B cell (primary cell): ENCODE measurements at regions not wholly inside any gene's neighbourhood (a gene's known extent, or its start where the extent isn't known, plus 50 kb on each side); places are given as distances from the start of the nearest gene placed in this dataset.

Source experiments
- ATAC-seq: fragments of 200-7000 bp; cut with Tn5 transposase; one replicate; pipeline ENCODE4 v1.10.0; 2021; ENCODE audit warnings: low read depth, mild to moderate bottlenecking, moderate number of reproducible peaks, moderate library complexity
- CTCF ChIA-PET: fragments of 350-600 bp; sonication (Branson Sonifier 250); formaldehyde crosslinking; loops from one replicate; lab custom pipeline; 2021; ENCODE audit warnings: antibody characterized with exemption, inconsistent platforms; lab: Charles Lee
- POLR2A ChIA-PET: fragments of 350-600 bp; sonication (Branson Sonifier 250); formaldehyde crosslinking; loops from one replicate; lab custom pipeline; 2021; ENCODE audit warnings: antibody characterized with exemption; lab: Charles Lee
- DNase-seq: peaks from one replicate; pipeline ENCODE4 v3.0.0; 2013
- H2AFZ ChIP-seq: 2 replicates; pipeline ENCODE4 v1.6.1; 2012; ENCODE audit warnings: mild to moderate bottlenecking, low read depth, low read length; ENCODE audit not compliant: insufficient read depth, poor library complexity, severe bottlenecking
- H3K27ac ChIP-seq, 2 donors: 1 replicate in 1 of 2; 2 replicates in 1 of 2; pipeline ENCODE4 v1.5.1; 2012 to 2013; ENCODE audit warnings: low read length in 2 of 2, mild to moderate bottlenecking in 2 of 2, moderate library complexity in 1 of 2
- H3K27me3 ChIP-seq, 4 experiments: fragments of 200-600 bp in 1 of 4; sonication (generic) in 1 of 4; replicated peaks in 1 of 4; 1 replicate in 2 of 4; 2 replicates in 2 of 4; pipeline versions ENCODE4 v1.6.1 to v1.7.0; 2013 to 2016; ENCODE audit warnings: low read length in 3 of 4, mild to moderate bottlenecking in 2 of 4, mixed read lengths in 1 of 4, moderate library complexity in 1 of 4; ENCODE audit not compliant: insufficient read depth in 4 of 4, control insufficient read depth in 3 of 4; ENCODE audit errors: control extremely low read depth in 1 of 4
- H3K36me3 ChIP-seq, 2 experiments: replicated peaks in 1 of 2; 1 replicate in 1 of 2; 2 replicates in 1 of 2; pipeline versions ENCODE4 v1.6.1 to v1.7.1; 2013; ENCODE audit warnings: low read length in 1 of 2; ENCODE audit not compliant: insufficient read depth in 2 of 2, control insufficient read depth in 1 of 2; ENCODE audit errors: control extremely low read depth in 1 of 2, extremely low read depth in 1 of 2
- H3K4me1 ChIP-seq, 2 donors: fragments of 200-600 bp in 1 of 2; sonication (generic) in 1 of 2; 1 replicate in 1 of 2; 2 replicates in 1 of 2; pipeline versions ENCODE4 v1.5.1 to v1.6.1; 2013 to 2017; ENCODE audit warnings: low read length in 2 of 2; ENCODE audit not compliant: control insufficient read depth in 2 of 2, insufficient read depth in 2 of 2
- H3K4me2 ChIP-seq: replicated peaks from 2 replicates; pipeline ENCODE3; 2012; ENCODE audit warnings: mild to moderate bottlenecking, low read depth, low read length; ENCODE audit not compliant: poor library complexity, severe bottlenecking
- H3K4me3 ChIP-seq, 5 experiments: fragments of 200-600 bp in 1 of 5; sonication (generic) in 1 of 5; 1 replicate in 3 of 5; 2 replicates in 2 of 5; pipeline versions ENCODE4 v1.5.1 to v1.7.0; 2011 to 2016; ENCODE audit warnings: low read length in 4 of 5, mild to moderate bottlenecking in 4 of 5, low read depth in 2 of 5, control low read depth in 1 of 5, moderate library complexity in 1 of 5; ENCODE audit not compliant: insufficient read depth in 1 of 5; ENCODE audit errors: control extremely low read depth in 1 of 5, extremely low read depth in 1 of 5
- H3K79me2 ChIP-seq: fragments of 200-600 bp; sonication (generic); one replicate; pipeline ENCODE4 v1.6.0; 2016; ENCODE audit warnings: low read length; ENCODE audit not compliant: control insufficient read depth, insufficient read depth
- H3K9ac ChIP-seq: fragments of 200-600 bp; sonication (generic); 2 replicates; pipeline ENCODE4 v1.6.1; 2017; ENCODE audit warnings: mild to moderate bottlenecking, low read length, moderate library complexity
- H3K9me3 ChIP-seq, 3 donors: one replicate each; pipeline versions ENCODE4 v1.6.1 to v1.7.1; 2013; ENCODE audit warnings: low read length in 2 of 3; ENCODE audit not compliant: control insufficient read depth in 2 of 3, insufficient read depth in 1 of 3; ENCODE audit errors: control extremely low read depth in 1 of 3
- H4K20me1 ChIP-seq: 2 replicates; pipeline ENCODE4 v1.6.0; 2012; ENCODE audit warnings: mild to moderate bottlenecking, low read length; ENCODE audit not compliant: insufficient read depth, control insufficient read depth, poor library complexity, severe bottlenecking
- H3K27ac Mint-ChIP-seq: one replicate; pipeline ENCODE4 v1.8.0; 2021; ENCODE audit warnings: mixed read lengths
- H3K27me3 Mint-ChIP-seq: one replicate; pipeline ENCODE4 v1.8.0; 2021; ENCODE audit warnings: mixed read lengths
- H3K4me1 Mint-ChIP-seq: one replicate; pipeline ENCODE4 v1.8.0; 2021; ENCODE audit warnings: mixed read lengths
- H3K4me3 Mint-ChIP-seq: one replicate; pipeline ENCODE4 v1.8.0; 2021; ENCODE audit warnings: mixed read lengths
- H3K9me3 Mint-ChIP-seq: one replicate; pipeline ENCODE4 v1.8.0; 2022; ENCODE audit warnings: mixed read lengths; ENCODE audit not compliant: insufficient read depth
- EZH2 ChIP-seq: IDR thresholded peaks from 2 replicates; pipeline ENCODE4 v1.6.1; 2012; ENCODE audit warnings: borderline replicate concordance, low read depth, mild to moderate bottlenecking, moderate library complexity, low read length; ENCODE audit not compliant: insufficient read depth, poor library complexity, severe bottlenecking
- WGBS: methylation state at CpG from one replicate; pipeline ENCODE4 v1.1.5; 2013; ENCODE audit warnings: missing lambda C conversion rate; ENCODE audit not compliant: insufficient coverage; 5-methylcytosine and 5-hydroxymethylcytosine counted together
- intact Hi-C: fragments of 100-400 bp; cut with micrococcal nuclease; formaldehyde crosslinking; loops from one replicate; pipeline ENCODE4 v1.10.0; 2022
- TF ChIP-seq, protein P1 (sequence below): fragments of 200-600 bp; IDR thresholded peaks from one replicate; pipeline ENCODE4 v1.8.0; 2022; ENCODE audit warnings: antibody characterized with exemption, mild to moderate bottlenecking

- intact Hi-C loops = no loop called here
- Histone ChIP-seq H3K9me3 (peaks cover 0 to 7% (median 0%) of the 10 kb centered on the region in 3 donors), H3K9ac (no peak overlapping the region), H2AFZ (no peak overlapping the region), H3K27ac (no peak overlapping the region), H3K4me3 (no peak overlapping the region), H3K79me2 (no peaks in the 10 kb centered on the region), H3K4me1 (no peaks in the 10 kb centered on the region), H3K27me3 (no peaks in the 10 kb centered on the region), H4K20me1 (no peaks in the 10 kb centered on the region), H3K36me3 (no peaks in the 10 kb centered on the region), H3K4me2 (no peak overlapping the region)
- H3K27ac Mint-ChIP-seq = no peak overlapping the region
- H3K4me3 Mint-ChIP-seq = no peak overlapping the region
- ChIA-PET CTCF (no interaction called here), POLR2A (no interaction called here)
- H3K4me1 Mint-ChIP-seq = no peaks in the 10 kb centered on the region
- TF ChIP-seq, protein P1, sequence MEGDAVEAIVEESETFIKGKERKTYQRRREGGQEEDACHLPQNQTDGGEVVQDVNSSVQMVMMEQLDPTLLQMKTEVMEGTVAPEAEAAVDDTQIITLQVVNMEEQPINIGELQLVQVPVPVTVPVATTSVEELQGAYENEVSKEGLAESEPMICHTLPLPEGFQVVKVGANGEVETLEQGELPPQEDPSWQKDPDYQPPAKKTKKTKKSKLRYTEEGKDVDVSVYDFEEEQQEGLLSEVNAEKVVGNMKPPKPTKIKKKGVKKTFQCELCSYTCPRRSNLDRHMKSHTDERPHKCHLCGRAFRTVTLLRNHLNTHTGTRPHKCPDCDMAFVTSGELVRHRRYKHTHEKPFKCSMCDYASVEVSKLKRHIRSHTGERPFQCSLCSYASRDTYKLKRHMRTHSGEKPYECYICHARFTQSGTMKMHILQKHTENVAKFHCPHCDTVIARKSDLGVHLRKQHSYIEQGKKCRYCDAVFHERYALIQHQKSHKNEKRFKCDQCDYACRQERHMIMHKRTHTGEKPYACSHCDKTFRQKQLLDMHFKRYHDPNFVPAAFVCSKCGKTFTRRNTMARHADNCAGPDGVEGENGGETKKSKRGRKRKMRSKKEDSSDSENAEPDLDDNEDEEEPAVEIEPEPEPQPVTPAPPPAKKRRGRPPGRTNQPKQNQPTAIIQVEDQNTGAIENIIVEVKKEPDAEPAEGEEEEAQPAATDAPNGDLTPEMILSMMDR = no peak
- no peak for TF ChIP-seq EZH2
- no peaks in the 10 kb centered on the region for H3K9me3 Mint-ChIP-seq
- peaks cover 10% of the 10 kb centered on the region for H3K27me3 Mint-ChIP-seq
- no CpG with 5 or more reads among the region's 3 CpGs for WGBS
- no peak for DNase-seq
- no peak for ATAC-seq
These were observed 284.7 kb downstream of the CYP26B1 start for GRCh38 chr2:71862921-71863320.

DNA sequence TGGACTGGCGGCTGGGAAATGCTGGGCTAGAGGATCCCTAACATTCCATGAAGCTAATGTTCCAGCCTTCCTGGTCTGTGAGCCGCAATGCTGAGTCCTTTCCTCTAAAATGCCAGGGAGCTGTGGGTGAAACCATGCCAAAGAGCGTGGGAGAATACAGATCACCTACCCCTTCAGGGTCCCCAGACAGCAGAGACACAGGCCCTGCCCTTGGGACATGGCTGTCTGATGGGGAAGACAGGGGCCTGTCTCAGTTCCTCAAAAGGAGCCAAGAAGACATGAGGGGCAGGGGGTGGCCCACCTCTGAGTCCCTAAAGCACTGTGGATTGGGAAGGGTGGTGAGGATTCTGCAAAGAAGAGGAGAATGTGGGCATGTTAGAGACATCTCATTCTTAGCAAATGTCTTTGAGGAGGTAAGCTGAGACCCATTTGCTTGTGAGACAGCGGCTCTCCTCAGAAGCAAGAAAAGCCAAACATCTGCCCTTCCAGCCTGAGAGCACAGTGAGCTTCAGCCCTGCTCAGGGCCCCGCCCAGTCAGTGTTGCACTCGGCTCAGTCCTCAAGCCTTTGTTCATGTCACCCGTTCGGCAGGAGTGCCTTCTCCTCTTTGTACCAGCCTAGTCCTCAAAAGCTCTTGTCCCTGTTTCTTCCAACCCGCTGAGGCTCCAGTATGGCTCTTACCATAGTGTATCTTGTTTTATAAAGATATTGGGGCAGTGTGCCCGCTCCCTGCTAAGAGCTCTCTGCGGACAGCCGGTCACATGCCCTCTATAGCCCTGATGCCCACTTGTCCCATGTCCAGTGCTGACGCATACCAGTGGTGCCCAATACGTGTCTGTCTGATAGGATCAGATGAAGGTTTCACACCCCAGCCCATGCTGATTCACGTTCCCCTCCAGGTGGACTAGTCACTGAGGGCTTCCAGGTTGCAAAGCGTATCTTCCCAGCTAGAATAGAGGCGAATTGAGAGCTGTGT, 286.2 kb downstream of the CYP26B1 start:
- no peaks in the 10 kb centered on the region for H4K20me1 ChIP-seq
- H3K79me2 ChIP-seq = no peaks in the 10 kb centered on the region
- H2AFZ ChIP-seq = no peak overlapping the region
- ATAC-seq = no peak
- H3K9me3 ChIP-seq = peaks cover 0 to 7% (median 0%) of the 10 kb centered on the region in 3 donors
- H3K4me1 ChIP-seq = no peaks in the 10 kb centered on the region
- H3K4me2 ChIP-seq = no peak overlapping the region
- POLR2A ChIA-PET = no interaction called here
- Mint-ChIP-seq H3K27ac (no peak overlapping the region), H3K9me3 (no peaks in the 10 kb centered on the region), H3K27me3 (peaks cover 7% of the 10 kb centered on the region), H3K4me1 (no peaks in the 10 kb centered on the region), H3K4me3 (no peak overlapping the region)
- H3K36me3 ChIP-seq = no peaks in the 10 kb centered on the region
- CTCF ChIA-PET = no interaction called here
- intact Hi-C loops = no loop called here
- 83% methylated on average over 13 of the region's 17 CpGs for WGBS
- no peak overlapping the region for H3K27ac ChIP-seq
- no peak for DNase-seq
- TF ChIP-seq EZH2 = no peak
- TF ChIP-seq, protein P1 = no peak
- H3K27me3 ChIP-seq = no peaks in the 10 kb centered on the region
- no peak overlapping the region for H3K9ac ChIP-seq
- H3K4me3 ChIP-seq = no peak overlapping the region
